Tibial nerve (tissue), 4 donors: ENCODE measurements at regions not wholly inside any gene's neighbourhood (a gene's known extent, or its start where the extent isn't known, plus 50 kb on each side); places are given as distances from the start of the nearest gene placed in this dataset.

ENCODE experiments used
- DNase-seq, 2 donors: peaks; one replicate each; pipeline ENCODE4 v3.0.0-alpha.2; 2019; ENCODE audit warnings: low spot score in 2 of 2
- H3K27ac ChIP-seq, 4 donors: fragments of 200-600 bp; sonication (generic) in 3 of 4; one replicate each; pipeline ENCODE4 v1.5.1; 2017 to 2019; ENCODE audit warnings: mild to moderate bottlenecking in 1 of 4
- H3K27me3 ChIP-seq, 2 donors: fragments of 200-600 bp; sonication (generic) in 1 of 2; one replicate each; pipeline versions ENCODE4 v1.5.1 to v1.6.0; 2017 to 2019
- H3K36me3 ChIP-seq, 3 donors: fragments of 200-600 bp; sonication (generic); one replicate each; pipeline ENCODE4 v1.5.1; 2018 to 2019
- H3K4me1 ChIP-seq, 4 donors: fragments of 200-600 bp; sonication (generic) in 3 of 4; one replicate each; pipeline ENCODE4 v1.5.1; 2017 to 2019
- H3K4me3 ChIP-seq, 4 donors: fragments of 200-600 bp; sonication (generic) in 3 of 4; one replicate each; pipeline ENCODE4 v1.5.1; 2017 to 2019; ENCODE audit warnings: mild to moderate bottlenecking in 1 of 4, moderate library complexity in 1 of 4
- H3K9me3 ChIP-seq, 4 donors: fragments of 200-600 bp; sonication (generic) in 3 of 4; one replicate each; pipeline ENCODE4 v1.5.1; 2017 to 2019
- CTCF ChIP-seq, 5 experiments: fragments of 200-600 bp in 3 of 5; fragments of 450-650 bp in 2 of 5; sonication (generic) in 3 of 5; IDR thresholded peaks; one replicate each; pipeline ENCODE4 v1.5.1; 2016 to 2019; ENCODE audit warnings: antibody characterized with exemption in 5 of 5, mild to moderate bottlenecking in 3 of 5, moderate library complexity in 2 of 5
- EP300 ChIP-seq, 2 donors: sonication (generic); formaldehyde crosslinking; IDR thresholded peaks; one replicate each; pipeline ENCODE4 v1.6.1; 2017; ENCODE audit warnings: antibody characterized with exemption in 2 of 2, mild to moderate bottlenecking in 1 of 2
- POLR2A ChIP-seq, 2 donors: fragments of 450-650 bp; IDR thresholded peaks; one replicate each; pipeline ENCODE4 v1.6.1; 2017; ENCODE audit warnings: antibody characterized with exemption in 2 of 2, mild to moderate bottlenecking in 2 of 2, moderate library complexity in 2 of 2
- WGBS, 2 donors: methylation state at CpG; one replicate each; pipeline ENCODE4 v1.1.5; 2018; 5-methylcytosine and 5-hydroxymethylcytosine counted together

- Histone ChIP-seq H3K27ac (no peak overlapping the region), H3K4me3 (no peak overlapping the region), H3K9me3 (no peaks in the 10 kb centered on the region), H3K27me3 (no peaks in the 10 kb centered on the region), H3K36me3 (no peaks in the 10 kb centered on the region), H3K4me1 (no peaks in the 10 kb centered on the region)
- WGBS, 2 donors: 69 to 77% methylated on average over 1 of the region's 1 CpG
- no peak for TF ChIP-seq EP300 (IDR thresholded peaks at IDR 0.05)
- TF ChIP-seq CTCF (IDR thresholded peaks at IDR 0.05): no peak
- TF ChIP-seq POLR2A (IDR thresholded peaks at IDR 0.05): no peak
- no peak for DNase-seq
Measured at GRCh38 chr4:130576218-130576617, 1480.3 kb downstream of the C4orf33 start.

GRCh38 chr4:130591091-130591490 is 1495.1 kb downstream of the C4orf33 start:
- no peak overlapping the region for H3K27ac ChIP-seq
- TF ChIP-seq CTCF (IDR thresholded peaks at IDR 0.05): no peak
- no peak for TF ChIP-seq POLR2A (IDR thresholded peaks at IDR 0.05)
- no peak for TF ChIP-seq EP300 (IDR thresholded peaks at IDR 0.05)
- DNase-seq: no peak
- H3K36me3 ChIP-seq: no peaks in the 10 kb centered on the region
- 91% methylated on average over 2 of the region's 2 CpGs for WGBS, 2 donors
- H3K27me3 ChIP-seq: no peaks in the 10 kb centered on the region
- H3K4me1 ChIP-seq: no peaks in the 10 kb centered on the region
- H3K4me3 ChIP-seq: no peak overlapping the region
- H3K9me3 ChIP-seq: no peaks in the 10 kb centered on the region

GRCh38 chr4:130600706-130601105 is 1504.8 kb downstream of the C4orf33 start:
- H3K9me3 ChIP-seq: no peaks in the 10 kb centered on the region
- H3K4me1 ChIP-seq: no peaks in the 10 kb centered on the region
- H3K4me3 ChIP-seq: no peak overlapping the region
- no peaks in the 10 kb centered on the region for H3K27me3 ChIP-seq
- no peaks in the 10 kb centered on the region for H3K36me3 ChIP-seq
- DNase-seq: no peak
- H3K27ac ChIP-seq: no peak overlapping the region
- 62 to 74% methylated on average over 4 of the region's 4 CpGs for WGBS, 2 donors
- TF ChIP-seq CTCF (IDR thresholded peaks at IDR 0.05): no peak

DNA sequence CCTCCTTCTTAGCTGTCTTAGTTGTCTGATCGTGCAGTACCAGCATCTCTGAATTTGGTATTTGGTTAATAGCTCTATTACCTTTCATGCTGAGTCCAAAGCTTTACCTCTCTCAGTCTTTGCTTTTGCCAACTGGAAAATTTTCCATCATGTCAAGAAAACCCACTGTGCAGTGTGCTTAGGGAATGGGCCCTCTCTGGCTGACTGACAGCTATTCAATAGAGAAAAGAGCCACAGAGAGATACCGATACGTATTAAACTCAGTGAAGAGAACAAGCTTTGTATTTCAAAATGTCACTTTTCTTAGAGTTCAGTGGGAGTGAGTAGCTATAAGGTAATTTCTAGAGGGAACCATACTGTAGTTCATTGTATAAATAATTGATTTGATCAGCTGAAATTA is 1507.1 kb downstream of the C4orf33 start:
- Histone ChIP-seq H3K36me3 (no peaks in the 10 kb centered on the region), H3K27me3 (no peaks in the 10 kb centered on the region), H3K27ac (no peak overlapping the region), H3K4me3 (no peak overlapping the region), H3K9me3 (no peaks in the 10 kb centered on the region), H3K4me1 (no peaks in the 10 kb centered on the region)
- 57 to 62% methylated on average over 3 of the region's 3 CpGs for WGBS, 2 donors
- DNase-seq: no peak
- TF ChIP-seq POLR2A (IDR thresholded peaks at IDR 0.05) (no peak), CTCF (IDR thresholded peaks at IDR 0.05) (no peak), EP300 (IDR thresholded peaks at IDR 0.05) (no peak)

DNA sequence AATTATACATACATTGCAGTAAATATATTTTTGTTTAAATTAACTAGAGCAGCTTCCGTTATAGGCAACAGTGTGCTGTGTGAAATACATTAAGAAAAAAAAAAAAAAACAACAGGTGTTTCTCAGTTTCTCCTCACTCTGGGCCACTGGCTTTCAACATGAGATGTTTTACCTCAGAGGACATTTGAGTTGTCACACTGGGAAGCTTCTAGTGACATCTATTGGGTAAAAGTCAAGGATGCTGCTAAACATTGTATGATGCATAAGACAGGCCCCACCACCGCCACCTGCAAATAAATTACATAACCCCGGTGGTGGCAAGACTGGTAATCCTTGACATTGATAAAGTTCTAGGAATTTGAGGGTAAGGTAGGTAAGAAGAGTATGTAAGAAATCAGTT is 1512.2 kb downstream of the C4orf33 start:
- H3K27me3 ChIP-seq: no peaks in the 10 kb centered on the region
- no peak overlapping the region for H3K4me3 ChIP-seq
- no peak overlapping the region for H3K27ac ChIP-seq
- H3K36me3 ChIP-seq: no peaks in the 10 kb centered on the region
- H3K4me1 ChIP-seq: no peaks in the 10 kb centered on the region
- no peaks in the 10 kb centered on the region for H3K9me3 ChIP-seq
- WGBS, 2 donors: 96 to 98% methylated on average over 3 of the region's 3 CpGs
- no peak for DNase-seq
- TF ChIP-seq EP300 (IDR thresholded peaks at IDR 0.05) (no peak), POLR2A (IDR thresholded peaks at IDR 0.05) (no peak), CTCF (IDR thresholded peaks at IDR 0.05) (no peak)
